ENCODE measurements at regions not wholly inside any gene's neighbourhood (a gene's known extent, or its start where the extent isn't known, plus 50 kb on each side); places are given as distances from the start of the nearest gene placed in this dataset.
A peak's percentile ranks its signal among the peaks of the same experiment; 100 is the strongest.

DNA sequence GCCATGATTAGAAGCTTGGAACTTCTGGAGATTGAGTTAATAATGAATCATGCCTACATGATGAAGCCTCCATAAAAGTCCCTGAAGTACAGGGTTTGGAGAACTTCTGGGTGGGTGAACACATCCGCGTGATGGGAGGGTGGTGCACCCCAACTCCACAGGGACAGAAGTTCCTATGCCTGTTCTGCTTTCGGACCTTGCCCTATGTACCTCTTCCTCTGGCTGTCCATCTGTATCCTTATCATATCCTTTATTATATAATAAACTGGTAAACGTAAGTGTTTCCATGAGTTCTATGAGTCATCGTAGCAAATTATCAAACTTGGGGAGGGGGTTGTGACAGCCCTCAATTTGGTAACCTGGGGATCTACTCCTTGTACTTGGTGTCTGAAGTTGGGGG is 60.2 kb downstream of the ADM start:
- H3K4me1 Mint-ChIP-seq = peaks cover 23% of the 10 kb centered on the region
- CTCF ChIA-PET = interaction anchor here (3.7 kb wide), 1 partner anchor 58 kb away, joined by 149 read pairs; the partner anchor contains the start of gene ADM
- POLR2A ChIA-PET = no interaction called here

DNA sequence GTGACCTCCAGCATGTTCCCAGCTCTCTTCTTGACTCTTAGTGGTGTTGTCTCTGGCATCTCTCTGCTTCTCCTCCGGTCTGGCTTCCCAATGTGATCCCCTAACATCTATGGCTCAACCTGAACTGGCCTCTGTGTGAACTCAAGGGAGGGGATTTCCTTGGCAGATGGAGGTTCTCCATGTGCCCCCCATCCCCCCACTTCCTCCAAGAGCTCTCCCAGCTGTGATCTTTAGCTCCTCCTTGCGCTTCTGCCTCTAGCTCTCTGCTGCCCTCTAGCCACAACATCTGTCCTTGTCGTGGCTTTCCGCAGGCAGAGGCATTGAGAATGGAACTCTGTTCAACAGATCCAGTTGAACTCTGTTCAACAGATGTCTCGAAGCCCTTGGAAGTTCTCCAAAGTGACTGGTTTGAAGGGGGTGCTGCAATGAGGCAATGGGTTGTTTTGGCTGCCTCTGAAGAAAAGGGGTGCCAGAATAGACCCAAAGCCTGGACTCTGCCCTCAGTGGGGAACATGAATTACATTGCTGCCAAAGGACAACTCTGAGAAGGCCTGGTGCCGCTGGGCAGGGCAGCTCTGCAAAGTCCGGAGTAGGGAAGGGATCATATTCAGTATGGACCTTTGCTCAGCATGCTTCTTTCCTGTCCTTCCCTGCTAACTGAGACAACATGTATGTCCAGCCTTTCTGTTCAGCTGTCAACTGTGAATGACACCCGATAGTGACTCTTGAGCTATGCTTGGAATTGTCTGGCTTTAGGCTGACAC is 61.9 kb downstream of the ADM start:
- H3K9me3 Mint-ChIP-seq = peaks cover 25% of the 10 kb centered on the region
- POLR2A ChIA-PET = interaction anchor here (0.7 to 2.1 kb wide), 4 partner anchors 14 to 608 kb away, joined by 4 to 15 read pairs (median 10); partner anchors contain the start of gene ADM
- CTCF ChIA-PET = interaction anchor here (0.6 to 3.7 kb wide), 51 partner anchors 8 to 1306 kb away, joined by 3 to 149 read pairs (median 4); partner anchors contain the start of genes ADM, AMPD3, CTR9 and IRAG1
- H3K4me3 Mint-ChIP-seq = no peak overlapping the region
- peak overlapping the region; percentile 73 for H3K27ac Mint-ChIP-seq
- peaks cover 23% of the 10 kb centered on the region for H3K4me1 Mint-ChIP-seq
- peak; percentile 99 for ATAC-seq
- DNase-seq (ENCODE audit: low spot score) = peak; percentile 90
- peaks cover 13% of the 10 kb centered on the region; the same call in 1 of the 2 replicates for H3K36me3 Mint-ChIP-seq
- no peaks in the 10 kb centered on the region; the same call in 1 of the 2 replicates for H3K27me3 Mint-ChIP-seq (ENCODE audit: low read depth)
- TF ChIP-seq, protein P1, sequence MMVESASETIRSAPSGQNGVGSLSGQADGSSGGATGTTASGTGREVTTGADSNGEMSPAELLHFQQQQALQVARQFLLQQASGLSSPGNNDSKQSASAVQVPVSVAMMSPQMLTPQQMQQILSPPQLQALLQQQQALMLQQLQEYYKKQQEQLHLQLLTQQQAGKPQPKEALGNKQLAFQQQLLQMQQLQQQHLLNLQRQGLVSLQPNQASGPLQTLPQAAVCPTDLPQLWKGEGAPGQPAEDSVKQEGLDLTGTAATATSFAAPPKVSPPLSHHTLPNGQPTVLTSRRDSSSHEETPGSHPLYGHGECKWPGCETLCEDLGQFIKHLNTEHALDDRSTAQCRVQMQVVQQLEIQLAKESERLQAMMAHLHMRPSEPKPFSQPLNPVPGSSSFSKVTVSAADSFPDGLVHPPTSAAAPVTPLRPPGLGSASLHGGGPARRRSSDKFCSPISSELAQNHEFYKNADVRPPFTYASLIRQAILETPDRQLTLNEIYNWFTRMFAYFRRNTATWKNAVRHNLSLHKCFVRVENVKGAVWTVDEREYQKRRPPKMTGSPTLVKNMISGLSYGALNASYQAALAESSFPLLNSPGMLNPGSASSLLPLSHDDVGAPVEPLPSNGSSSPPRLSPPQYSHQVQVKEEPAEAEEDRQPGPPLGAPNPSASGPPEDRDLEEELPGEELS (CRISPR knock-in tag; IDR thresholded peaks at IDR 0.05) = 0 out of 2 replicates have a peak, but pooled peaks have one; percentile 70
- TF ChIP-seq ZNF416 (CRISPR knock-in tag; IDR thresholded peaks at IDR 0.05) = no peak
- TF ChIP-seq, protein P2, sequence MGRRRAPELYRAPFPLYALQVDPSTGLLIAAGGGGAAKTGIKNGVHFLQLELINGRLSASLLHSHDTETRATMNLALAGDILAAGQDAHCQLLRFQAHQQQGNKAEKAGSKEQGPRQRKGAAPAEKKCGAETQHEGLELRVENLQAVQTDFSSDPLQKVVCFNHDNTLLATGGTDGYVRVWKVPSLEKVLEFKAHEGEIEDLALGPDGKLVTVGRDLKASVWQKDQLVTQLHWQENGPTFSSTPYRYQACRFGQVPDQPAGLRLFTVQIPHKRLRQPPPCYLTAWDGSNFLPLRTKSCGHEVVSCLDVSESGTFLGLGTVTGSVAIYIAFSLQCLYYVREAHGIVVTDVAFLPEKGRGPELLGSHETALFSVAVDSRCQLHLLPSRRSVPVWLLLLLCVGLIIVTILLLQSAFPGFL (CRISPR knock-in tag; IDR thresholded peaks at IDR 0.05; ENCODE audit: borderline replicate concordance) = no peak
- no peak for TF ChIP-seq ZNF671 (CRISPR knock-in tag; IDR thresholded peaks at IDR 0.05)
- no peak for TF ChIP-seq KAT7 (CRISPR knock-in tag; IDR thresholded peaks at IDR 0.05; ENCODE audit: borderline replicate concordance)
- TF ChIP-seq ZNF263 (CRISPR knock-in tag; IDR thresholded peaks at IDR 0.05; ENCODE audit: low read depth) = no peak
- no peak for TF ChIP-seq ZNF138 (CRISPR knock-in tag; conservative IDR thresholded peaks at IDR 0.05)
- TF ChIP-seq FOXK1 (CRISPR knock-in tag; IDR thresholded peaks at IDR 0.05) = peak; percentile 73
- TF ChIP-seq, protein P3, sequence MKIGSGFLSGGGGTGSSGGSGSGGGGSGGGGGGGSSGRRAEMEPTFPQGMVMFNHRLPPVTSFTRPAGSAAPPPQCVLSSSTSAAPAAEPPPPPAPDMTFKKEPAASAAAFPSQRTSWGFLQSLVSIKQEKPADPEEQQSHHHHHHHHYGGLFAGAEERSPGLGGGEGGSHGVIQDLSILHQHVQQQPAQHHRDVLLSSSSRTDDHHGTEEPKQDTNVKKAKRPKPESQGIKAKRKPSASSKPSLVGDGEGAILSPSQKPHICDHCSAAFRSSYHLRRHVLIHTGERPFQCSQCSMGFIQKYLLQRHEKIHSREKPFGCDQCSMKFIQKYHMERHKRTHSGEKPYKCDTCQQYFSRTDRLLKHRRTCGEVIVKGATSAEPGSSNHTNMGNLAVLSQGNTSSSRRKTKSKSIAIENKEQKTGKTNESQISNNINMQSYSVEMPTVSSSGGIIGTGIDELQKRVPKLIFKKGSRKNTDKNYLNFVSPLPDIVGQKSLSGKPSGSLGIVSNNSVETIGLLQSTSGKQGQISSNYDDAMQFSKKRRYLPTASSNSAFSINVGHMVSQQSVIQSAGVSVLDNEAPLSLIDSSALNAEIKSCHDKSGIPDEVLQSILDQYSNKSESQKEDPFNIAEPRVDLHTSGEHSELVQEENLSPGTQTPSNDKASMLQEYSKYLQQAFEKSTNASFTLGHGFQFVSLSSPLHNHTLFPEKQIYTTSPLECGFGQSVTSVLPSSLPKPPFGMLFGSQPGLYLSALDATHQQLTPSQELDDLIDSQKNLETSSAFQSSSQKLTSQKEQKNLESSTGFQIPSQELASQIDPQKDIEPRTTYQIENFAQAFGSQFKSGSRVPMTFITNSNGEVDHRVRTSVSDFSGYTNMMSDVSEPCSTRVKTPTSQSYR (CRISPR knock-in tag; IDR thresholded peaks at IDR 0.05) = peak; percentile 97
- TF ChIP-seq, protein P4, sequence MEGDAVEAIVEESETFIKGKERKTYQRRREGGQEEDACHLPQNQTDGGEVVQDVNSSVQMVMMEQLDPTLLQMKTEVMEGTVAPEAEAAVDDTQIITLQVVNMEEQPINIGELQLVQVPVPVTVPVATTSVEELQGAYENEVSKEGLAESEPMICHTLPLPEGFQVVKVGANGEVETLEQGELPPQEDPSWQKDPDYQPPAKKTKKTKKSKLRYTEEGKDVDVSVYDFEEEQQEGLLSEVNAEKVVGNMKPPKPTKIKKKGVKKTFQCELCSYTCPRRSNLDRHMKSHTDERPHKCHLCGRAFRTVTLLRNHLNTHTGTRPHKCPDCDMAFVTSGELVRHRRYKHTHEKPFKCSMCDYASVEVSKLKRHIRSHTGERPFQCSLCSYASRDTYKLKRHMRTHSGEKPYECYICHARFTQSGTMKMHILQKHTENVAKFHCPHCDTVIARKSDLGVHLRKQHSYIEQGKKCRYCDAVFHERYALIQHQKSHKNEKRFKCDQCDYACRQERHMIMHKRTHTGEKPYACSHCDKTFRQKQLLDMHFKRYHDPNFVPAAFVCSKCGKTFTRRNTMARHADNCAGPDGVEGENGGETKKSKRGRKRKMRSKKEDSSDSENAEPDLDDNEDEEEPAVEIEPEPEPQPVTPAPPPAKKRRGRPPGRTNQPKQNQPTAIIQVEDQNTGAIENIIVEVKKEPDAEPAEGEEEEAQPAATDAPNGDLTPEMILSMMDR (IDR thresholded peaks at IDR 0.05) = peak; percentile 87
- TF ChIP-seq, protein P5, sequence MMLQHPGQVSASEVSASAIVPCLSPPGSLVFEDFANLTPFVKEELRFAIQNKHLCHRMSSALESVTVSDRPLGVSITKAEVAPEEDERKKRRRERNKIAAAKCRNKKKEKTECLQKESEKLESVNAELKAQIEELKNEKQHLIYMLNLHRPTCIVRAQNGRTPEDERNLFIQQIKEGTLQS (CRISPR knock-in tag; conservative IDR thresholded peaks at IDR 0.05) = no peak
- TF ChIP-seq TEAD4 (CRISPR knock-in tag; IDR thresholded peaks at IDR 0.05) = no peak
- no peak for TF ChIP-seq MXD4 (CRISPR knock-in tag; IDR thresholded peaks at IDR 0.05; ENCODE audit: borderline replicate concordance)
- peak; percentile 60 for TF ChIP-seq SP1 (CRISPR knock-in tag; conservative IDR thresholded peaks at IDR 0.05)
- TF ChIP-seq, protein P6, sequence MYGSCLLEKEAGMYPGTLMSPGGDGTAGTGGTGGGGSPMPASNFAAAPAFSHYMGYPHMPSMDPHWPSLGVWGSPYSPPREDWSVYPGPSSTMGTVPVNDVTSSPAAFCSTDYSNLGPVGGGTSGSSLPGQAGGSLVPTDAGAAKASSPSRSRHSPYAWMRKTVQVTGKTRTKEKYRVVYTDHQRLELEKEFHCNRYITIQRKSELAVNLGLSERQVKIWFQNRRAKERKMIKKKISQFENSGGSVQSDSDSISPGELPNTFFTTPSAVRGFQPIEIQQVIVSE (CRISPR knock-in tag; IDR thresholded peaks at IDR 0.05; ENCODE audit: borderline replicate concordance) = no peak
- TF ChIP-seq, protein P7, sequence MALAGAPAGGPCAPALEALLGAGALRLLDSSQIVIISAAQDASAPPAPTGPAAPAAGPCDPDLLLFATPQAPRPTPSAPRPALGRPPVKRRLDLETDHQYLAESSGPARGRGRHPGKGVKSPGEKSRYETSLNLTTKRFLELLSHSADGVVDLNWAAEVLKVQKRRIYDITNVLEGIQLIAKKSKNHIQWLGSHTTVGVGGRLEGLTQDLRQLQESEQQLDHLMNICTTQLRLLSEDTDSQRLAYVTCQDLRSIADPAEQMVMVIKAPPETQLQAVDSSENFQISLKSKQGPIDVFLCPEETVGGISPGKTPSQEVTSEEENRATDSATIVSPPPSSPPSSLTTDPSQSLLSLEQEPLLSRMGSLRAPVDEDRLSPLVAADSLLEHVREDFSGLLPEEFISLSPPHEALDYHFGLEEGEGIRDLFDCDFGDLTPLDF (CRISPR knock-in tag; IDR thresholded peaks at IDR 0.05) = 0 out of 2 replicates have a peak, but pooled peaks have one; percentile 44
- peak; percentile 68 for TF ChIP-seq CREB1 (CRISPR knock-in tag; IDR thresholded peaks at IDR 0.05)
- TF ChIP-seq TEAD1 (CRISPR knock-in tag; IDR thresholded peaks at IDR 0.05) = peak; percentile 87; the same call in 1 of the 2 replicates
- TF ChIP-seq ETV6 (CRISPR knock-in tag; IDR thresholded peaks at IDR 0.05) = peak; percentile 94

More for the DNA sequence above, 60.2 kb downstream of the ADM start:
- peaks cover 15% of the 10 kb centered on the region for H3K36me3 Mint-ChIP-seq
- TF ChIP-seq, protein P8, sequence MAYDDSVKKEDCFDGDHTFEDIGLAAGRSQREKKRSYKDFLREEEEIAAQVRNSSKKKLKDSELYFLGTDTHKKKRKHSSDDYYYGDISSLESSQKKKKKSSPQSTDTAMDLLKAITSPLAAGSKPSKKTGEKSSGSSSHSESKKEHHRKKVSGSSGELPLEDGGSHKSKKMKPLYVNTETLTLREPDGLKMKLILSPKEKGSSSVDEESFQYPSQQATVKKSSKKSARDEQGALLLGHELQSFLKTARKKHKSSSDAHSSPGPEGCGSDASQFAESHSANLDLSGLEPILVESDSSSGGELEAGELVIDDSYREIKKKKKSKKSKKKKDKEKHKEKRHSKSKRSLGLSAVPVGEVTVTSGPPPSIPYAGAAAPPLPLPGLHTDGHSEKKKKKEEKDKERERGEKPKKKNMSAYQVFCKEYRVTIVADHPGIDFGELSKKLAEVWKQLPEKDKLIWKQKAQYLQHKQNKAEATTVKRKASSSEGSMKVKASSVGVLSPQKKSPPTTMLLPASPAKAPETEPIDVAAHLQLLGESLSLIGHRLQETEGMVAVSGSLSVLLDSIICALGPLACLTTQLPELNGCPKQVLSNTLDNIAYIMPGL (CRISPR knock-in tag; IDR thresholded peaks at IDR 0.05) = no peak
- no peaks in the 10 kb centered on the region for H3K27me3 Mint-ChIP-seq (ENCODE audit: low read depth)
- H3K27ac Mint-ChIP-seq = no peak overlapping the region
- peaks cover 18% of the 10 kb centered on the region for H3K9me3 Mint-ChIP-seq
- ATAC-seq = no peak
- no peak overlapping the region for H3K4me3 Mint-ChIP-seq
- DNase-seq (ENCODE audit: low spot score) = no peak
